GM21717 (cell line): ENCODE measurements at regions not wholly inside any gene's neighbourhood (a gene's known extent, or its start where the extent isn't known, plus 50 kb on each side); places are given as distances from the start of the nearest gene placed in this dataset.

ENCODE experiments used
- ATAC-seq: cut with Tn5 transposase; IDR thresholded peaks from one replicate; pipeline ENCODE4 v1.9.1; 2021; ENCODE audit warnings: mild to moderate bottlenecking, moderate library complexity; ENCODE audit not compliant: unreplicated experiment

- ATAC-seq = no peak
Measured at GRCh38 chr11:133582750-133583149, 50.4 kb upstream of the OPCML start.

- no peak for ATAC-seq
Measured at GRCh38 chr11:133582326-133582725, 50.0 kb upstream of the OPCML start.
